Activated naive CD4-positive, alpha-beta T cell treated with Interleukin-2 at 50 U/mL for 16 hours (primary cell): ENCODE measurements at regions not wholly inside any gene's neighbourhood (a gene's known extent, or its start where the extent isn't known, plus 50 kb on each side); places are given as distances from the start of the nearest gene placed in this dataset.
"Not testable (repeated sequence)": the region's sequence is repeated elsewhere in the genome, so short reads cannot be mapped to it uniquely, and the experiment has no call there.

Experiments
- DNase-seq: peaks from one replicate; pipeline ENCODE4 v3.0.0-alpha.2; 2020

DNA sequence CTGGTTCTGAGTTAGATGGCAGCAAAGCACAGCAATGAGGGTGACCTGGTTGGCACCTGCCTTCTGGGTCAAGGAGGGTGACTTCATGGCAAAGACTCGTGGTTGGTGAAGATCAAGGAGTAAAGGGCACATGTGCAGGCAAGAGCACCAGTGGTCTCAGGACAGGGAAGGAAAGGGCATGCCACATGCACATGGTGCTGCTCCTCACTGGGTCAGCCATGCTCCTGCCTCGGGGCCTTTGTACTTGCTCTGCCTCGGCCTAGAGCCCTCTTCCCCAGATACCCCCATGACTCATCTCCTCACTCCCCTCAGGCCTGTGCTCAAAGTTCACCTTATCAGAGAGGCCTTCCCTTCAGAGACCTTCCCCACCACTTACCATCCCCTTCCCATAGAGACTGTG is 106.7 kb upstream of the KDM7A start:
- no peak for DNase-seq

DNA sequence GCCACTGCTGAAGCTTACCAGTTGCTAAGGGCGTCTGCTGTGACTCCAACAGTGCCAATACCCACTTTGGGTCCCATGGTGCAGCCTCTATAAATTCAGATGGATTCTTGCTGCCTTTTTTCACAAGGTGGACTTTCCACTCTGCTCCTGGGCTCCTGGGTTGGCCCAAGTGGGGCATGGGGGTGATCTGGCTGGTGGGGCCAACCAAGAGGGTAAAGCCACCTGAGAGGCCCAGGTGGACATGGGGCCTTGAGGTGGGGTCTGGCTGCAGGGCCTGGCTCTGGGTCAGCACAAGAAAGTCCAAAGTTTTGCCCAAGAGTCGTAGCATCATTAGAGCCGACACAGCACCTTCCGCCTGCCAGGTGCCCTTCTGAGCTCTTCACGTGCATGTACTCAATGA is 105.2 kb upstream of the KDM7A start:
- no peak for DNase-seq

- DNase-seq, result no peak
Observed at GRCh38 chr7:140281255-140281654, 104.5 kb upstream of the KDM7A start.

- no peak for DNase-seq
Observed at GRCh38 chr7:140276001-140276400, 99.2 kb upstream of the KDM7A start.

DNA sequence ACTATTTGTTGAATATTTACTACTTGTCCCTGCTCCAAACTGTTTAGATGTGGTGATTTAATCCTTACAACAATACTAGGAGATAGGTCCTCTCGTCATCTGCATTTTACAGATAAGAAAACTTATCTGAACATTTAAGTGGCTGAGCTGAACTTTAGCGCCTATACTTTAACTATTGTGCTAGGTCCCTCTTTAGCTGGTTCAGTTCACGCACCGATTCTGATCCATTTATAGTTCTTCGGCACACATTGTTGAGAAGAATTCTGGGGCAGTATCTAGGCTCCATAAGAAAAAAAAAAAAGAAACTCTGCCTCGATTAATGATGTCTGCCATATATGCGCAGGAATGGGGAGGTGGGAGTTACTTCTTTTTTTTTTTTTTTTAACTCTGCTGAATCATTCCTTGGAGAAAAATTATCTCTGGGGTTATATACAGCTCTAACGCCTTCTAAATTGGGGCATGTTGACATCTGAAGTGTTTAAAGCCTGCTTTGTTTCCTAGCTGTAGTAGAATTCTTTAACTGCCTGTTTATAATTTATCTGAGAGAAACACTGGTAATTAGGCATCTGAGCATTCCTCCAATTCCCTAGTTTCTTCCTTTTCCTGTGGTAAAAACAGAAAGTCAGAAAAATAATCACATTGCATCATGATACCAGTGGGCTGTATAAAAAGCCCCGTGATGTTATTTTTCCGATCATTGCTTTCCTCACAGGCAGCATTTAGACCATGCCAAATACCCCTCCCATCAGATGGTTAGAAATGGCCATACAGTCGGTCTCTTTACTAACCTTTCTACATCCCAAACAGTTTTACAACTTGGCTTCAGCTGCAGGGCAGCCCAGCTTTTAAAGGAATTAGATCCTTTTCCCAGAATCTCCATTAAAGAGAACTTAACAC is 98.5 kb upstream of the KDM7A start:
- no peak for DNase-seq

DNA sequence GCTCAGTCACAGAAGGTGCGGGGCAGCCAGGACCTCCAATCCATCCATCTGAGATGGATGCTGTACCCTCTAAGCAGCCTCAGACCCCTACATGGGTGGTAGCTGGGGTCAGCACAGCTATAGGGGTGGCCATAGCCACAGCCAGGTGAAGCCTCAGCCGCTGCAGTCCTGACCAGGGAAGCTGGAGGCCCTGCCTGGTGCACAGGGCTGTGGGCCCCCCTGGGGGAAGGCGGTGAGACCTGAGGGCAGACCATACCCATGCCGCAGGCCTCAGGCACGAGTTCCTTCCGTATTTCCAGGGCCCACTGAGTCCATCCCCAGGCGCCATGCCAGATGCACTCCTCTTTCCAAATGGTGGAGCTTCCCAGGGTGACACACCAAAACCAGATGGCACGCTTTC is 96.6 kb upstream of the KDM7A start:
- DNase-seq, result no peak

DNA sequence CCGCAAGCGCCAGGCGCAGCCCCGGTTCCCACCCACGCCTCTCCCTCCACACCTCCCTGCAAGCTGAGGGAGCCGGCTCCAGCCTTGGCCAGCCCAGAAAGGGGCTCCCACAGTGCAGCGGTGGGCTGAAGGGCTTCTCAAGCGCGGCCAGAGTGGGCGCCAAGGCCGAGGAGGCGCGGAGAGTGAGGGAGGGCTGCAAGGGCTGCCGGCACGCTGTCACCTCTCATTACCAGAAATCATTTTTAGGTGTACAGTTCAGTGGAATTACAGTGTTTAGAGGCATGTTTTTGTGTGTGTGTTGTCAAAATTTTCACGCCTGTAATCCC is 94.8 kb upstream of the KDM7A start:
- not testable (repeated sequence) for DNase-seq

GRCh38 chr7:140269004-140269638 is 92.3 kb upstream of the KDM7A start:
- no peak for DNase-seq

DNA sequence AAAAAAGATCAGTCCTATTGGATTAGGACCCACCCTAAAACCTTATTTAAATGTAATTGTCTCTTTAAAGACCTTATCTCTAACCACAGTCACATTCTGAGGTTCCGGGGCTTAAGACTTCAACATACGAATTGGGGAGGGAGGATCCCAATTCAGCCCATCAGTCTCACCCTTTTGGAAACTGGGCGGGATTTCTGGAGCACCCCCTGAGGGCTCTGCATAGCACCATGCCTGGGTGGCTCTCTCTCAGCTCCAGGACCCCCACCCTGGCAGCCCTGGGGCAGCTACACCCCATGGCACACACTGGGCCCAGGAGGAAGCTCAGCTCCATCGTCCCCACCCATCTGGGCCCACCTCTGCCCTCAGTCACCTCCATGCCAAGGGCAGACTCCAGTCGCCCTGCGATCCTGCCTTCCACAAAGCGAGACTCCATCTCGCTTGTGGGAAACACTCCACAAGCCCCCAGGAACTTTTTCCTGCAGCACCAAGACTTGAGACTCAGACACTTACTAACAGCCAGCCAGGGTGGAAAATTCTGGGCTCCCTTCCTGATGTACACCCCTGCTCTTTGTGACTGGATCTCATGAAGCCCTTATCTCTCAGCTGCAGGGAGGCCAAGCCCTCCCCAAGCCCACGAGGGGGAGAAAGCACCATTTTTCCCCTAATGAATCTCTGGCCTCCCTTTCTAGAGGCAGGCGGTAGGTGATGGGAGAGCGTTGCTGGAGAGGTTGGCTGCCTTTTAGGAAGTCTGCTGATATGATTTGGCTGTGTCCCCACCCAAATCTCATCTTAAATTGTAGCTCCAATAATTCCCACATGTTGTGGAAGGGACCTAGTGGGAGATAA is 90.8 kb upstream of the KDM7A start:
- DNase-seq, result no peak

- DNase-seq, result no peak
Observed at GRCh38 chr7:140263277-140263676, 86.5 kb upstream of the KDM7A start.

DNA sequence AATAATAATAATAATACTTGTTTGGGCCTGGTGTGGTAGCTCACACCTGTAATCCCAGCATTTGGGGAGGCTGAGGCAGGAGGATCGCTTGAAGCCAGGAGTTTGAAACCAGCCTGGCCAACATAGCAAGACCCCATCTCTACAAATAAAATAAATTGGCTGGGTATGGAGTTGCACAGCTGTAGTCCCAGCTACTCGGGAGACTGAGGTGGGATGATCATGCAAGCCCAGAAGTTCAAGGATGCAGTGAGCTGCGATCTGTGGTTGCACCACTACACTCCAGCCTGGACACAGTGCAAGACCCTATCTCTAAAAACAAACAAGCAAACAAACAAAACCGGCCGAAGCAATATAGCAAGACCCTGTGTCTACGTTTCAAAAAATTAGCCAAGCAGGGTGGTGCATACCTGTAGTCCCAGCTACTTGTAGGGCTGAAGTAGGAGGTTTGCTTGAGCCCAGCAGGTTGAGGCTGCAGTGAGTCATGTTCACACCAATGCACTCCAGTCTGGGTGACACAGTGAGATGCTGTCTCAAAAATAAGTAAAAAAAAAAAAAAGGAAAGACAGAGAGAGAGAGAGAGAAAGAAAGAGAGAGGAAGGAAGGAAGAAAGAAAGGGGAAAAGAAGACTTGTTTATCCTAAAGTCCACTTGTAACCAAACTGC is 85.6 kb upstream of the KDM7A start:
- no peak for DNase-seq

DNA sequence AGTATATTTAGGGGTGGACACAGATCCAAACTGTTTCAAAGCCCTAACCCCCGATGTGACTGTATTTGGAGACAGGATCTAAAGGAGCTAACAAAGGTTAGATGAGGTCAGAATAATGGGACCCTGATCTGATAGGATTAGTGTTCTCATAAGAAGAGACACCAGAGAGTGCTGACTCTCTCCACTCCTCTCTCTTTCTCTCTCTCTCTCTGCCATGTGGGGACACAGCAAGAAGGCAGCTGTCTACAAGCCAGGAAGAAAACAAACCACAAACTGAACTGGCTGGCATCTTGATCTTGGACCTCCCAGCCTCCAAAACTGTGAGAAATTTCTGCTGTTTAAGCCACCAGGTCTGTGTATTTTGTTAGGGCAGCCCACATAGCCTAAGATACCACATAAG is 84.7 kb upstream of the KDM7A start:
- DNase-seq, result no peak

GRCh38 chr7:140261105-140261486 is 84.3 kb upstream of the KDM7A start:
- DNase-seq, result no peak

DNA sequence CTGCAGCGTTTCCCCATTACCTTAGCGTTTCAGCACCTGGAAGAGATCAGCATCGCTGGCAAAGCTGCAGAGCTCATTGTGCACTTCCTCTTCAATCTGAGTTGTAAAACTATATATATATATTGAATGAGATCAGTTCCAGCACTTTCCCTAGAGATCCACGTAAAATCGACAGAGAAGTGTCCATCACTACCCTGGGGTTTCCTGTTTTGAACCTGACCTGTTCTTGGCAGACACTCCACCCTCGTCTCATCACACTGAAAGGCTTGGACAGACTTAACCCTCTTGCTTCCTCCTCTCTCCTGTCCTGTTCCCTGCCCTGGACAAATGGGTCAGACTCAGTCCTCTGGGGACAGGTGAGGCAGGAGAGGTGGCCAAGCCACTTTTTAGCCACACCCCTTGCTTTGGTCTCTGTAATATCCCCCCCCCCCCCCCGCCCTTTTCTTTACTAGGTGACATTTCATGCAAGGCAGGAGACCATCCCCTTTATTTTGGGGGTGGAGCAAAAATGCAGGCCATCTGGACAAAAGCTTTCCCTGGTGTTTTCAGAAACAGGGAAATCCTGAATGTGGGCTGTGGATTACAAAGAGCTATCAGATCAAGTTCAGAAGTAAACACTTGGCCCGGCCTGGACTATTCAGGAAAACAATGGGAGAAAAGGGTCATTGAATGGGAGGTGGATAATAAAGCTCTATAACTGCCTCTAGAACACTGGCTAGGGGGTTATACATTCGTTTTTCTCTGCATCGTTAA is 83.7 kb upstream of the KDM7A start:
- no peak for DNase-seq

- DNase-seq, result not testable (repeated sequence)
Observed at GRCh38 chr7:140257278-140257677, 80.5 kb upstream of the KDM7A start.

- not testable (repeated sequence) for DNase-seq
Observed at GRCh38 chr7:140254976-140255375, 78.2 kb upstream of the KDM7A start.

DNA sequence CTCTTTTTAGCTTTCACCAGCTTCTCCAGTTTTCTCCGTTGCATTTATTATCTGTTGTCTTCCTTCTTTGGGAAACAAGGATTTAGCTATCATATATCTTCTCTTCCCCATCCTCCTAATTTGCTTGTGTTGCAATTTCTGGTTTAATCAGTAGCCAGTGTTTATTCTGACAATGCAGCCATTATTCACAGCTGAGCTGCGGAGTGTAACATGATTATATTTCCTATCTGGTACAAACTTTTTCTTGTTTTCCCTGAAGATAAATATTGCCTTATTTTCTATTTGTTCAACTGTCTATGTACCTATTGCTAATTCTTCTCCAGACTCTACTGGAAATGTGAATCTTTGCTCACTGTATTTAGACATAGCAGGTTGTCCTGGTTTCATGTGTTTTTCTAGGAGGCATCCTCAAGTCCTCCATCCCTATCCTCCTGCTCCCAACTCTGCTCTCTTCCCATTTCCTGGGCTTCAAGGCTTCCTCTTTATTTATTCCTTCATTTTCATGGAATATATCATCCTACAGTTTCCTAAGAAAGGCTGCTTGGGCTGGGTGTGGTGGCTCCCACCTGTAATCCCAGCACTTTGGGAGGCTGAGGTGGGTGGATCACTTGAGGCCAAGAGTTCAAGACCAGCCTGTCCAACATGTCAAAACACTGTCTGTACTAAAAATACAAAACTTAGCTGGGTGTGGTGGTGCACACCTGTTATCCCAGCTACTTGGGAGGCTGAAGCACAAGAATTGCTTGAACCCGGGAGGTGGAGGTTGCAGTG is 72.4 kb upstream of the KDM7A start:
- no peak for DNase-seq

GRCh38 chr7:140247559-140247958 is 70.8 kb upstream of the KDM7A start:
- no peak for DNase-seq

DNA sequence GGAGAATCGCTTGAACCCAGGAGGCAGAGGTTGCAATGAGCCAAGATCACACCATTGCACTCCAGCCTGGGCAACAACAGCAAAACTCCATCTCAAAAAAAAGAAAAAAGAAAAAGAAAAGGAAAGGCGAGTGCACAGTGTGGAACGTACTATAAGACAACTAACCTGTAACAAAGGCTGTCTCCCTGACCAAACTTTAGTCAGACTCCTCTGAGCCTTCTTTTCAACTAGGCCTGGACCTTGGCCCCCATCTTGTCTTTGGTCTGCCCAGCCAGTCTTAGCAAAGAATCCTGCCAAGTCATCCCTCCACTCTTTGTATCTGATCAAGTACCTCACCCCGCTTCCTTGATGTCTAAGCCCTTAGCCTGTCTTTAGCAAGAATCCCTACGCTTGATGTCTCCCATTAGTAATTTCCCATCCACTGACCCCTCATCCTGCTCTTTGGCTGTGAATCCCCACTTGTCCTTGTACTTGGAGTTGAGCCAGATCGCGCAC is 68.9 kb upstream of the KDM7A start:
- DNase-seq, result no peak

DNA sequence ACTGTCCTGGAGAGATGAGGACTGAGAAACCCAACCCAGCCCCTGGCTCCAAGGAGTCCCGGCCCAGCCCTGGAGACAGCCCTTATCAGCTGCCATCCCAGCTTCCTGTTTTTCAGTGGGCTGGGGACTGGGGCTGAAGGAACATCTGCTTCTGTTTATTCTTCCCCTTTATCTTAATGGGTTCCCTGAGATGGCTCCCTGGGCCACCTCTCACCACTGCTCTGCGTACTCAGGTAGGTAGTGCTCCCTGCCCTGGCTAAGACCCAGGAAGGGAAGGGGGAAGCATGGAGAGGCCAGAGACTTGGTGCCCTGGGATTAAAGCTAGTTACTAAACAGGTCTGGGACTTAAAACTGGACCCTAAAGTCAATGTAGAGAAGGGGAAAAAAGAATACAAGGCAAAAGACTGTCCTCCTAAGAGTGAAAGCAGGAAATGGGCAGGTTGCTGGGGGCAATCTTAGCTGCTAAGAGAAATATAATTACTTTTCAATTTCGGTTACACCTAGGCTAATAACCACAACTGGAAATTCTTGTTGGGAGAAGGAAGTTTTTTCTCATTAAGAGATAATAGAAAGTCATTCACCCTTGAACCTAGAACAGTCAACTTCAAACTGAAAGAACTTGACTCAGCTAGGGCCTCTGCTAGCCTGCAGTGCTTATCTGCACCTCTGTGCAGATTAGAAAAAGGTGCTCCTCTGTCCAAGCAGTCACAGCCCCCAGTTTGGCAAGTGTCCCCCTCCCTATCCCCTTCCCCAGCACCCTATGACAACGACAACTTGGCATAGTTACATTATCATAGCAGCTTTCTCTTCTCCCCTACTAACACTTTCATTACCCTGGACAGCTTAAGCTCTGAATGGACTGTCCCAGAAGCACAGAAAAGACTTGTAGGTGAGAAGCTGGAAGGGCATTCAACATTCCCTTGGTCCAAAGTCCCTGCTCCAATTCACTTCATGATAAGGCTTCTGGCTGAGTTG is 65.6 kb upstream of the KDM7A start:
- no peak for DNase-seq
